CD4-positive, alpha-beta T cell treated with Interleukin-4 for 4 hours (primary cell): ENCODE measurements at regions not wholly inside any gene's neighbourhood (a gene's known extent, or its start where the extent isn't known, plus 50 kb on each side); places are given as distances from the start of the nearest gene placed in this dataset.
"Not testable (repeated sequence)": the region's sequence is repeated elsewhere in the genome, so short reads cannot be mapped to it uniquely, and the experiment has no call there.

Experiments used
- DNase-seq: peaks from one replicate; pipeline ENCODE4 v3.0.0-alpha.2; 2020

- no peak for DNase-seq
Observed at GRCh38 chr10:33485276-33485675, 150.8 kb upstream of the NRP1 start.

- no peak for DNase-seq
Observed at GRCh38 chr10:33484787-33485186, 150.3 kb upstream of the NRP1 start.

- no peak for DNase-seq
Observed at GRCh38 chr10:33483816-33484190, 149.3 kb upstream of the NRP1 start.

DNA sequence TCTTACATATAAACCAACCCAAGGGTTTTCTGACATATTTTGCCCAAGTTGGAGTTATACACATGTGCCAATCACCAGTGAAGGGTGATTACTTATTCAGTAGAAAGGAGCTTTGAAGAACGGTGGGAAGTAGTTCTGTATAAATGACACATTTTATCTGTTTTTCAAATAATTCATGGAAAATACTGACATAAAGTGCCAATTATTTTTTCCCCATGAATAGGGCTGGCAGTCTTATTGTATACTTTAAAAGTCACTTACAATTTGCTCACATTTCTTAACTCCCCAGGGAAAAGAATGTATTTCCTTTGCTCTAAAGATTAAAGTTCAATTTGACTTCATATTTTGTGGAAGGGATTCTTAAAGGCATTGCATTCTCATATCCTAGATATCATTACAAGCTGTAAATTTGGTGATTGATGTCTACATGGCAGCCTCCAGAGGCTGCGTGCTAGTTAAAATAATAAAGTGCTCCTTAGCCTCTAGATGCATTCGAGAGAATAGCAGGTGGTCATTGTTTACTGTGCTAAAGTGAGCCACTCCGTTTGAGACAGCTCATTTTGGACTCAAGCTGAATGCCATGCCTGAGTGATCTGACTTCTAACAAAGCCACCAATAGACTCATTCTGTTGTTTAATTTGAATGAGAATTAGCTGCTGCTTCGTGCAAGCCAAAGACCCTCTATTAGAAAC is 148.8 kb upstream of the NRP1 start:
- DNase-seq: no peak

DNA sequence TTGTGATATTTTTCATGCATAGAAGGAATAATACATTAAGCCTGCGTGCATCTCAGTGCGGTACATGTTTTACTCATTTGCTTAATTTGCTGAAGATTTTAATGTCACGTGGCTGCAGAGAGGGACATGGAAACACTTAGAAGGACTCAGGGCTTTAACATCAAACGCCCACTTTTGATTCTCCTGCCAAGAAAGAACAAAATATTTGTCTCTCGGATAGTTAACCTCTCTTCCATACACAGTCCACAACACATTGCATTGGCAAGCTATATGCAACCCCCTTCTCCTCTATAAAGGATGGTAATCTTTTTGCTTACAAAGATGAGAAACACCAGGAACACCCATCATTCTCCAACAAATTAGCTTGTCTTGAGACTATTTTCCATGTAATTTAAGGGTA is 148.0 kb upstream of the NRP1 start:
- no peak for DNase-seq

DNA sequence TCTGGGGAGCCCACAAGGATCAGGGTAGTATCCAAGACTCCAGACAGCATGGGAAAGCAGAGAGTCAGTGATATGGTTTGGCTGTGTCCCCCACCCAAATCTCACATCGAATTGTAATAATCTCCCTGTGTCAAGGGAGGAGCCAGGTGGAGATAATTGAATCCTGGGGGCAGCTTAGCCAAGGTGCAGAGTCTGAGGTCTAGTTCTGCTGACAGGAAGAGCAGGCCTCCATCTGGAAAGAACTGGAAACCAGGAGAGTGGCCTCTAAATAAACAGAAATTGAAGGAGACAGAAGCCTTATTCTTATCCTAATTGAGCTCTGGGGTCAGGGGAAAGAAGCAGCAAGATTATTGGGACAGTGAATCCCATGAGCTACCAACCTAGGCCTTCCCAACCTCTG is 146.7 kb upstream of the NRP1 start:
- no peak for DNase-seq

- DNase-seq: not testable (repeated sequence)
Observed at GRCh38 chr10:33480417-33480816, 145.9 kb upstream of the NRP1 start.

DNA sequence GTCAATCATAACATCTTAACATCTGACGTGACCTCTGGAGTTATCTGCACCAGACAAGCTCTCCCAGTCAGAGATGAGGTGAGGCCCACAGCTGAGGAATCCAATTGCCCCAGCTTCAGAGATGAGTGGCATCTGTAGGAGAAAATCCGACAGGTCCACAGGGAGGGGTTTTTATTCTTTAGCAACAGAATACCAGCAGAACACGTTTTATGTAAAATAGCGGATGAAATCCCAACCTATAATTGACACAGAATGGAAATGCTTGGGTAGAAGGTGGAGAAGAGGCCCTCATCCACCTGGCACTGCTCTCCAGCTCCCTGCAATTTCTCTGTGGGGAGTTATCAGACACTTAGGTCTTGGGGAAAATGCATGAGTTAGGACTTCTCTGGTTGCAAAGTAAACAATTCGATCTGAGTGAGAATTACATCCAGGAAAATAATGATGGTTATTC is 144.2 kb upstream of the NRP1 start:
- DNase-seq: no peak

DNA sequence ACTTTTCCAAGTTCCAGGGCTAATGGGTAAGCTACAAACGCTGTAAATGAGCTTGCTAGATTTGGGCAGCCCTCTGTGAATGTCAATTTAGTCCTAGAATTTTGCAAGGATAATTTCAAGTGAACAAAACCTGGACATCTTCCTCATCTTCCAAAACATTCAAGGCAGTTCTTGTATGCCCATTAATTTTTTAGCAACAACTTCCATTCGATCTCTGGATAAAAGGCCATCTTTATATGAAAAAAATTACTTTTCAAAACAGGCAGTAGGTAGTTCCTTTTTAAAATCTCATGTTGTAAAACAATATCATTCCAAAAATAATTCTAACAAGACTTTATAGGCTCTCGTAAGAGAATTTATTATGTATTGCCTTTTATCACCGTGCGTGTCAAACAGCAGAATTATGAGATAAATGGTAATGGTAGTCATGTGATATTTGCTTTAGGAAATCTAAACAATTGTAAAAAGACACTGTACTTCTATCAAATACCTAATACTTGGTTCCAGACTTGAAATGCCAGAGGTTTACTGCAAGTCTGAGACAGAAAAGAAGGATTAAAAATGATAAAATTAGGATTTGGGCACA is 143.7 kb upstream of the NRP1 start:
- DNase-seq: no peak

- DNase-seq: no peak
Observed at GRCh38 chr10:33477291-33478088, 143.0 kb upstream of the NRP1 start.

- DNase-seq: no peak
Observed at GRCh38 chr10:33476757-33477273, 142.3 kb upstream of the NRP1 start.

DNA sequence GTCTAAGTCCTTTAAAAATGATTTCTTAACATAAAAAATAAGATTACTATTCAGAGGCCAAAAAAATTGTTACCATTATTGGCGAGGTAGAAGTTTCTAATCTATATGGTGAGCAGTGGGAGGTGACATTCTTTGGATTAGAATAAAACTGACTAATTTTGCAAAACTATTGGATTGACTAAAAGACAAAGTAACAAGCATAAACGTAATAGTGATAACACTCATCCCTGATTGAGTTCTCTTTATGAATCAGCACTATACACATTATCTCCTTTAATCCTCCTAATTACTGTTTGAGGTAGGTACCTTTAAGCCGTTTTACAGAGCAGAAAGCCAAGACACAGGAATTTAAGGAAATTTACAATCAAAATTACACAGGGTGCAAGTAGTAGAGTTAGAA is 139.2 kb upstream of the NRP1 start:
- DNase-seq: no peak

DNA sequence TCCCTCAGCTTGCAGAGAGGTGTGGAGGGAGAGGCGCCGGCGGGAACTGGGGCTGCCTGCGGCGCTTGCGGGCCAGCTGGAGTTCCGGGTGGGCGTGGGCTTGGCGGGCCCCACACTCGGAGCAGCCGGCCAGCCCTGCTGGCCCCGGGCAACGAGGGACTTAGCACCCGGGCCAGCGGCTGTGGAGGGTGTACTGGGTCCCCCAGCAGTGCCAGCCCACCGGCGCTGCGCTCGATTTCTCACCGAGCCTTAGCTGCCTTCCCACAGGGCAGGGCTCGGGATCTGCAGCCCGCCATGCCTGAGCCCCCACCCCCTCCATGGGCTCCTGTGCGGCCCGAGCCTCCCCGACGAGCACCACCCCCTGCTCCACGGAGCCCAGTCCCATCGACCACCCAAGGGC is 133.5 kb upstream of the NRP1 start:
- not testable (repeated sequence) for DNase-seq

DNA sequence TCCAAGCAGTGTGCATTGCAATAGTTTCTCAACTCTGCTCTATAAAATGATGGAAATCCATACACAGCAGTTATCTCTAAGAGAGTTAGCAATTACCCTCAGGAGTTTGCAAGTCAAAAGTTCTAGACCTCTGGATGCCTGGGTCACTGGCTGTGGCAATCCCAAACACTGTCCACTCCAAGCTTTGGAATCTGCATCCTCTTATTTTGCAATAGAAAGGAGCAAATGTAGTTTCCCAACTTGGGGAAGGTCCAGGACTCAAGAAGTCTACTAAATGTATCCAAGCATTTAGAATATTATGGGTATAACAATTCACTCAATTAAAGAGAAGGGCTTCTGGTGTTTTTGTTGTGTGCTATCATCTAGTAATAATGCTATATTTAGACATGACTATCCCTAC is 131.3 kb upstream of the NRP1 start:
- DNase-seq: no peak

- DNase-seq: no peak
Observed at GRCh38 chr10:33463011-33463410, 128.5 kb upstream of the NRP1 start.

- no peak for DNase-seq
Observed at GRCh38 chr10:33461295-33461640, 126.8 kb upstream of the NRP1 start.

DNA sequence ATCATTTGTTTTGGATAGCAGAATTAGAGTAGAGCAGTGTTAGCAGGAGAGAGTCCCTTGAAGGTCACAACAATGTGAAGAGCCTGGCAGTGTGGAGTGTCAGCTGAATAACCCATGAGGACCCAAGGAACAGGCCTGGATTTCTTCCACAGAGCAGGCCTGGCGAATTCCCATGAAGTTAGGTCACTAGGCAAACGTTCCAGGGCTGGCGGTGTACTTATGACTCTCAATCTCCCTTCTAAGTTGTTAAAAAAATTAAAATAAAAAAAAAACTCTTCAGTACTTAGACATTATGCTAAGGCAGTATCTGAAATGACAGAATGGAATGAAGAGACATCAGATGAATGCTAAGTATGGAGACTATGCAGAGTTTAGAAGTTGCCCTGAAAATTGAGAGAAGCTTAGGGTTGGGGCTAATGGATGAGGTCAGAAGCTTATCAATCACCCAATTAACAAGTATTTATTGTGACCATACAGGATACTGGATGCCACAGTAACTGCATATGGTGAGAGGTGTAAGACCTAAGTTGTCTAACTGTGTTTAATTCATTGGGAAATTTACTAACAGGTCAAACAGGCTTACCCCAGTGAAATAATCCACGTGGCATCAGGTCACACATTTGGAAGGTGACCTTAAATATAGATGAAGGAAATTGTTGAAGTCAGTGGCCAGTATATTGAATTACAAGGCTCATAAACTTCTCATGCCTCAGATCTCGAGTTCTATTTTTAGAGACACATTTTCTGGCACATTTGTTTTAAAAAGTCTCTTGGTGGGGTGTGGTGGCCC is 126.2 kb upstream of the NRP1 start:
- no peak for DNase-seq

DNA sequence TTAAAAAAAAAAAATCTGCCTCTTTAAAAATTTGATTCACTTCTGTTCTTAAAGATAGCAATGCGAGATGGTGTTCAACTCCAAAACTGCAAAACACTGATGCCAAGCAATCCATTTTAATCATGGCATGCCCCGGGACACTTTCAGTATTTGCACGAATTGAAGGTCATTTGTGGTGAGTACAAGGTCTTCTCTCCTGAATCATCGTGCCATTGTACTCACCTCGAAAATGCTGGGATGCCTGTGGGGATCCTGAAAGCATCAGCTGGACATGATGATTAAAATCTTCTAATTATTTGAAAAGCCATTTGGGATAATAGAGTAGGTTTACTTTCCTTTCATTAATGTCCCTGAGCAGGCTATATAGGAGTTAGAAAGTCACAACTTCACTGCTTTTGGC is 125.1 kb upstream of the NRP1 start:
- no peak for DNase-seq

DNA sequence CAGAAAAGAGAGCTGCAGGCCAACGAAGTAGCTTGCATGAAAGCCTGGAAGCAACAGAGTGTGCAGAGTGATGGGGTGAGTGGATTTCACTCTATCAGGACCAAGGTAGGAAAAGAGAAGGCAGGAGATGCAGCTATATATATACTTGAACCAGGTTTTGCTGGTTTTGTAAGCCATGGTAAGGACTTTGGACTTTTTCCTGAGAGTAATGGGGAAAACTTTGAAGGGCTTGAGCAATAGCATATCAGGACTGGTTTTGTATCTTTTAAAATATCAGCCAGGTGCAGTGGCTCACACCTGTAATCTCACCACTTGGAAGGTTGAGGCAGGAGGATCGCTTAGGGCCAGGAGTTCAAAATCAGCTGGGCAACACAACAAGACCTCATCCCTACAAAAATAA is 120.6 kb upstream of the NRP1 start:
- no peak for DNase-seq

DNA sequence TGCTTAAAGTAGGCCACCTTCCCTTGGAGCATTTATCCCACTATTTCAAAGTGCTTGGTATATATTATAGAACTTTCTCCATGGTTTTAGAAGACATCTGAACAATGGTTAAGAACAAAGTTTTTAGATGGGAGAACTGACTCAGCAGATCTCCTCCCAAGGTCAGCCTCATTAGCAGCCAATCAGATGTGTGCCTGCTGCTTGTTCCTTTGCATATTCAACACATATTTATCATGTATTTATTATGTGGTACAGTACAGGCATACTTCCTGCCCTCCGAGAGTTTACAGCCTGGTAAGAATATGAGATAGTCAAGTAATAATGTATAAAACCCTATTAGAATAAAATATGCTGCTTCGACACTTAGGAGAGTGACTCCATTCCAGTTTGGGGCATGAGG is 120.1 kb upstream of the NRP1 start:
- no peak for DNase-seq

DNA sequence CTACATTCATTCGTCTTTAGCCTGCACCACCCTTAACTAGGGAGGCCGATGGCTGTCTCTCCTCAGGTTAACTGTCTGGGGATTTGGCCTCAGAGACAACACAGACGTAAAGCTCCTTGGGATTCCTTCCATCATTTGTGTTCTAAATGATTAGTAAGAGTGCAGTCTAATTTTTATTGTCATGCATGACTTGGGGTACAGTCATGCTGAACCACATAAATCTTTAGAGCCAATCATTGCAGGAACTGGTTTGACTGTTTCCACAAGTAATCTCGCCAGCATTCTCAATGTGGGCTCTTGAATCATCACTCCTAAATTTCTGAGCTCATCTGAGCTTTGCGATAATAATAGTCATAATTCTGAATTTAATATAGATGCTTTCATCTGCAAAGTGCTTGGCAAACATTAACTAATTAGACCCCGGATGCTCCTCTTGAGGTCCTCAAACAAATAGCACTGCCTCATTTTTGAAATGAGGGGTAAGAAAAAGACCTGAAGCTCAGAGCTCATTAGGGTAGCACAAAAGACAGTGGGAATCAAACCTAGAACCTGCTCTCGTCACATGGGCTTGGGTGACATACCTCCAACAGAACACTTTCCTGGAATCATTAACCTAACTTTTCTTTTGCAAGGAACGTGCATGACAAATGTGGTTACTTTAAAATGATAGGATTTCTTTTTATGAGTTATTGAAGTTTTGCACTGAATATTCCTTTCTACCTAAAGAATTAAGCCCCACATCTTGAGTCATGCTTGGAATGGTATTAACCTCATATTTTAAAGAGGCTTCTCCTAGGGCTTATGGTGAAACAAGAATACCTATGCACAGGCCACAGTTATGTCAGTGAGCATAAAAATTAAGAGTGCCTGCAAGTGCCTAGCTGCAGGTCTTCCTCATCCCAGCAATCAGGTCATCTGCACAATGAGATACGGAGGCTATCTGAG is 118.9 kb upstream of the NRP1 start:
- DNase-seq: no peak
